Panc1 (cell line): ENCODE measurements at regions not wholly inside any gene's neighbourhood (a gene's known extent, or its start where the extent isn't known, plus 50 kb on each side); places are given as distances from the start of the nearest gene placed in this dataset.

ENCODE experiments used
- ATAC-seq: fragments of 200-7000 bp; cut with Tn5 transposase; 2 replicates; pipeline ENCODE4 v1.9.1; 2020; ENCODE audit warnings: mild to moderate bottlenecking, moderate library complexity
- BruUV-seq: library from RNA; stranded (reverse); fragments of 400-500 nt; replicated peaks from 2 replicates; lab custom pipeline; 2021; lab: Mats Ljungman, UMichigan
- CTCF ChIA-PET: fragments of 300-600 bp; sonication (Branson Sonifier 250); formaldehyde crosslinking; loops from one replicate; lab custom pipeline; 2022; ENCODE audit warnings: antibody characterized with exemption; lab: Charles Lee
- POLR2A ChIA-PET: fragments of 300-600 bp; sonication (Branson Sonifier 250); formaldehyde crosslinking; loops from one replicate; lab custom pipeline; 2022; ENCODE audit warnings: antibody characterized with exemption; lab: Charles Lee
- DNase-seq: peaks from one replicate; pipeline ENCODE4 v3.0.0-alpha.2; 2010; ENCODE audit warnings: low read depth, low spot score
- H3K27ac ChIP-seq: 2 replicates; pipeline ENCODE4 v1.5.1; 2011; ENCODE audit warnings: mild to moderate bottlenecking, low read length, inconsistent platforms
- H3K27me3 ChIP-seq: fragments of 200-500 bp; sonication (Bioruptor generic); 2 replicates; pipeline ENCODE4 v1.6.0; 2014; ENCODE audit warnings: low read length, inconsistent platforms; ENCODE audit not compliant: control insufficient read depth, insufficient read depth
- H3K36me3 ChIP-seq: fragments of 200-500 bp; sonication (Bioruptor generic); 2 replicates; pipeline ENCODE4 v1.5.1; 2014; ENCODE audit warnings: inconsistent platforms, mild to moderate bottlenecking, low read length, moderate library complexity; ENCODE audit not compliant: control insufficient read depth, insufficient read depth
- H3K4me1 ChIP-seq: 2 replicates; pipeline ENCODE4 v1.5.1; 2011; ENCODE audit warnings: inconsistent platforms, mild to moderate bottlenecking, low read length, moderate library complexity; ENCODE audit not compliant: control insufficient read depth, insufficient read depth
- H3K4me3 ChIP-seq, 2 experiments: 2 replicates each; pipeline ENCODE4 v1.5.1; 2011 to 2012; ENCODE audit warnings: low read depth in 2 of 2, low read length in 2 of 2, mild to moderate bottlenecking in 2 of 2, inconsistent platforms in 1 of 2, moderate library complexity in 1 of 2
- H3K9me3 ChIP-seq: fragments of 200-500 bp; sonication (Bioruptor generic); 2 replicates; pipeline ENCODE4 v1.5.1; 2014; ENCODE audit warnings: low read depth, mild to moderate bottlenecking, inconsistent platforms, low read length, moderate library complexity; ENCODE audit not compliant: control insufficient read depth, insufficient read depth
- CTCF ChIP-seq: fragments of 450-650 bp; IDR thresholded peaks from 2 replicates; pipeline ENCODE4 v1.5.1; 2017; ENCODE audit warnings: mild to moderate bottlenecking
- POLR2AphosphoS5 ChIP-seq: IDR thresholded peaks from 2 replicates; pipeline ENCODE4 v1.6.1; 2012; ENCODE audit warnings: mild to moderate bottlenecking, low read depth, low read length, moderate library complexity
- REST ChIP-seq, 2 experiments: IDR thresholded peaks; 2 replicates each; pipeline ENCODE4 v1.6.1; 2011 to 2012; ENCODE audit warnings: low read depth in 2 of 2, control low read depth in 1 of 2, low read length in 1 of 2, mild to moderate bottlenecking in 1 of 2, moderate library complexity in 1 of 2; ENCODE audit not compliant: insufficient read depth in 1 of 2
- SIN3A ChIP-seq: IDR thresholded peaks from 2 replicates; pipeline ENCODE4 v1.6.1; 2012; ENCODE audit warnings: low read depth, mild to moderate bottlenecking, low read length, moderate library complexity, borderline replicate concordance; ENCODE audit not compliant: insufficient read depth
- TCF7L2 ChIP-seq: IDR thresholded peaks from 2 replicates; pipeline ENCODE4 v1.6.1; 2011; ENCODE audit warnings: mild to moderate bottlenecking, low read depth, low read length, inconsistent platforms
- in situ Hi-C: cut with HindIII; loops from 2 replicates; pipeline ENCODE4 v1.10.0; 2016; ENCODE audit warnings: low sequenced_read_pairs, low pct_unique_long_range_greater_than_20kb
- intact Hi-C: fragments of 100-400 bp; cut with micrococcal nuclease; formaldehyde crosslinking; loops from one replicate; pipeline ENCODE4 v1.10.0; 2022; ENCODE audit not compliant: unreplicated experiment

GRCh38 chr6:97461218-97461617 lies 178.2 kb upstream of the MMS22L start:
- POLR2A ChIA-PET, result no interaction called here
- BruUV-seq, result no TSS peak
- ATAC-seq (no peak), DNase-seq (no peak)
- CTCF ChIA-PET, result no interaction called here
- TF ChIP-seq SIN3A (no peak), POLR2AphosphoS5 (no peak), CTCF (no peak), TCF7L2 (no peak), REST (IDR thresholded peaks at IDR 0.05; ENCODE audit: insufficient read depth in 1 of 2, low read depth in 2 of 2, low read length in 1 of 2) (no peak)
- intact Hi-C loops, result no loop called here
- H3K27me3 ChIP-seq, result no peaks in the 10 kb centered on the region
- no peaks in the 10 kb centered on the region for H3K4me1 ChIP-seq
- in situ Hi-C loops, result no loop called here
- H3K27ac ChIP-seq, result no peak overlapping the region
- no peak overlapping the region for H3K4me3 ChIP-seq
- no peaks in the 10 kb centered on the region for H3K9me3 ChIP-seq
- no peaks in the 10 kb centered on the region for H3K36me3 ChIP-seq

GRCh38 chr6:97462031-97462430 lies 179.0 kb upstream of the MMS22L start:
- no peaks in the 10 kb centered on the region for H3K36me3 ChIP-seq
- in situ Hi-C loops (no loop called here), intact Hi-C loops (no loop called here)
- no peak for DNase-seq
- no peaks in the 10 kb centered on the region for H3K9me3 ChIP-seq
- H3K4me3 ChIP-seq, result no peak overlapping the region
- CTCF ChIA-PET, result no interaction called here
- BruUV-seq, result no TSS peak
- H3K27me3 ChIP-seq, result no peaks in the 10 kb centered on the region
- no peak for ATAC-seq
- POLR2A ChIA-PET, result no interaction called here
- no peak overlapping the region for H3K27ac ChIP-seq
- H3K4me1 ChIP-seq, result no peaks in the 10 kb centered on the region
- no peak for TF ChIP-seq POLR2AphosphoS5

GRCh38 chr6:97462938-97463598 lies 180.1 kb upstream of the MMS22L start:
- intact Hi-C loops, result no loop called here
- in situ Hi-C loops, result no loop called here
- Histone ChIP-seq H3K4me1 (no peaks in the 10 kb centered on the region), H3K27me3 (no peaks in the 10 kb centered on the region), H3K9me3 (no peaks in the 10 kb centered on the region), H3K4me3 (no peak overlapping the region), H3K27ac (no peak overlapping the region), H3K36me3 (no peaks in the 10 kb centered on the region)
- ChIA-PET POLR2A (no interaction called here), CTCF (no interaction called here)
- DNase-seq (no peak), ATAC-seq (no peak)
- BruUV-seq, result no TSS peak
- TF ChIP-seq POLR2AphosphoS5 (no peak), TCF7L2 (no peak), REST (IDR thresholded peaks at IDR 0.05; ENCODE audit: insufficient read depth in 1 of 2, low read depth in 2 of 2, low read length in 1 of 2) (no peak), CTCF (no peak), SIN3A (no peak)
